HG03039 (cell line): ENCODE measurements at regions not wholly inside any gene's neighbourhood (a gene's known extent, or its start where the extent isn't known, plus 50 kb on each side); places are given as distances from the start of the nearest gene placed in this dataset.

Experiments used
- ATAC-seq: cut with Tn5 transposase; IDR thresholded peaks from one replicate; pipeline ENCODE4 v1.9.1; 2021; ENCODE audit warnings: mild to moderate bottlenecking, moderate library complexity; ENCODE audit not compliant: unreplicated experiment

DNA sequence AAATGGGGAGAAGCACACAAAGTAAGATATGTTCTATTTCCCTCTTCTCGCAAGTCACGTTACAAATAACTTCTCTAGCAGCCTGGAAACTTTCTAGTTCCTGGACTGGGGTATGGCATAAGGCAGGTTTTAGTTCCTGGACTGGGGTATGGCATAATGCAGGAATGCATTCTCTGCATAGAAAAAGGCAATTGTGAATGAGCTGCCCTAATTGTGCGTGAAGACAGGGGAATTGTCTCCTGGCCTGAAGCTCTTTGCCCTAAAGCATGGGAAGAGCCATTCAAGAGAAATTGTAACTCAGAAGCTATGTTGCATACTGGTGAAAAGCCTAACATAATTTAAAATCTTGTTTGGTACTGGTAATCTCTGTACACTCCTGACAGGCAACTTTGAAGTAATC is 54.3 kb upstream of the CBLB start:
- ATAC-seq, result no peak

DNA sequence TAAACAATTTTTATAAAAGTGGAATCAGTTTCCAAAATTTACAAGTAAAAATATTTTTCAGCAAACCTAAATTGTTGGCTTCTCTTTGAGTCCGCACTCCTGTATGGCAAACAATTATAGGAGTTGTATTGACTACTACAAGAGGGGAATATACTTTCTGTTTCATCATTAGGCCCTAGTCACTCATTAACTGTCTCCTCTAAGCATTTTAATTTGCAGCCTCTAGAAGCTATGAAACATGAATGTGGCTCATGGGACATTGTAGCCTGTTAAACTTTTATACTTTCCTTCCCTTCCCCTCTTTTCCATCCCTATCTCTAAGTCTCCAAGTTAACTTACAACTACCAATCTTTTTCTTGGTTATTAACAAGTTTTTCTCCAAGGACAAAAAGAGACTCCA is 58.9 kb upstream of the CBLB start:
- ATAC-seq, result no peak

DNA sequence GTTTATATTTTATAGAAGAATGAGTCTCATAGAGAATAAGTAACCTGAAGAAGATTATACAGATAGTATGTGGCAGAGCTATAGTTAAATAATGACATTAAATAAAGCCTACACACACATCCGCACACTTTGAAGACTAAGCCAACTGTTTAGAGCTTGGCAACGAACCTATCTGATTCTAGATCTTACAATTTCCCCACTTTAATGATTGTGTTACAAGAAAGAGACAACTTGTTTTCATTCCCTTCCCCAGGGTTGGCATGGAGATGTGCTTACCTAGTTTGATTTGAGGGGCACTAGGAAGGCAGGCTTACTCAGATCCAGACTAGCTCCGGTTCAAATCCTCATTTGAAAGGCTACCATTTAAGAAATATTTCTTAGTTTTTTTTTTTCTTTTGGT is 61.9 kb upstream of the CBLB start:
- no peak for ATAC-seq

DNA sequence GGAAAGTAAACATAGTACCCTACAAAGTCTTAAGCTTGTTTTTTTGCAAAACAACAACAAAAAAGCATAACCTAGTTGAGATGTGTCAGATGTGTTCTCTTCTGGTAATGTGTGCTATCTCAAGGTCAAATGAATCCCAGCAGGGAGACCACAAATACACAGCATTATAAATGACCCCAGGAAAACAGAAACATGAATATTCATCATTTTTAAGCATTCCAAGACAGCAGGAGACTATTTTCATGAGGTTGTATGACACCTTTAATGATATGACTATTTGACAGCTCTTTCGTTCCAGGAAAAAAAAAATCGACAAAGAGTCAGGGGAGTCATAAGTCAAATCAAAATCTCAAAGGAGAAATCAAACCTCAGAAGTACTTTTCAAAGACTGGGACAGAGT is 62.7 kb upstream of the CBLB start:
- no peak for ATAC-seq

DNA sequence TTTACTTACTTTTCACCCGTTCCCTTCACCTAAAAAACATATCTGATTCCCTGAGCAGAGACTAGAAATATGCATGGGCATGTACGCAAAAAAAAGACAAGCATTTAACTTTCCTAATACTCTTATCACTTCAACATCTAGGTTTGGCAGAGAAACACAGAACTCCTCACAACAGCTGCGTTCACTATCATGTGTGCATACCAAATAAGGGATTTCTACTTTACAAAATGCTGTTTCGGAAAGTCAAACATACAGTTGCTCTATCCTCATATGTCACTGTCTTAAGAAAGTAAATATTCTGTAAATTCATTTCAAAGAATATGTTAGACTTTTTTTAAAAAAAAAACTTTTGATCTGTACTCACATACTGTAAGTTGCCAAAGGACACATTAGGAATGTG is 65.1 kb upstream of the CBLB start:
- no peak for ATAC-seq

DNA sequence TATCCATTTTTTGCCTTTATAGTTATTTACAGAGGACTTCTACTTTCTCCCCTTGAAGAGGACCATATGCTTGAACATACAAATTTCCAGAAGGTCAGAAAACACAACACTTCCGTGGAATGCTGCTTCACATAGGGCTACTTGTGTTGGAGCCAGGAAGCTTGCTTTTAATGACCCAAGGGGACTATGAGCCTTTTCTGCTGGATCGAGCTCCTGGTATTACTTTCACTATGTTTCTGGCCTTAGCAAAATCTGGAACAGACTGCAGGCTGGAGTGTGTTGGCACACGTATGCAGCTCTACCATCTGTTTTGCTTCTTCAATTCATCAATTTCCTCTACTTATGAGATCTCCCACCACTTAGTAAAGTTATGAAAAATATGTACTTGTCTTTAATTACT is 69.3 kb upstream of the CBLB start:
- ATAC-seq, result no peak

DNA sequence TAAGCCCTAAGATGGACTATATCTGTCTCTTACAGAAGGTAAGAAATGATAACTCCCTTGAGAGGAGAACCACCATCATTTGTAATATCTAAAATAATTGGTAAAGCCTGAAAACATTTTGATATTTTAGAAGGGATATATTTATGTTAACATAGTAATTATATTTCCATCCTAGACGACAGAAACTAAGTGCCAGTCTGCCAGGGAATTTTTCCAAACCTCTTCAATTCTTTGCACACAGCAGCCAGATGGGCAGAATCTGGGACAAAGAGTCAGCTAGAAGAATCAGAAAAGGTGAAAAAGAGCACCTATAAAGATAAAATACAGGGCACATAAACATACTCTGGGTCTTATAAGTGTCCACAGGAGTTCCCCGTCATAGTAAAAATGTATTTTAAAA is 70.0 kb upstream of the CBLB start:
- ATAC-seq, result no peak

DNA sequence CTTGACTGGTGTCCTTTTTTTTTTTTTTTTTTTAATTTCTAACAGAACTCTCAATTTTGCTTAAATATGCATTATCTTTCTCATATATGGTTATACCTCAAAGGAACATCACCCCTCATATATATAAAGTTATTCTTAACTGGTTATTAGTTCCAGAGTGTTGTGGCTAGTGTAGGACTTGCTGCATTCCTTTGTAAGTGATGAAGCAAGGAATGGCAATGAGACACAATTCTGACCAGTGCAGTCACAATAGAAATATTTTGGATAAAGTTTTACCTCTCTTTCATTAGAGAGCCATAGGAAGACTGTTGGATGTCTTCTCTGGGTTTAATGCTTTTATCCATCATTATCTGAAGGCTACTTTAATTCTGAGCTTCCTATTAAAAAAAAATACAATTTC is 75.5 kb upstream of the CBLB start:
- ATAC-seq, result no peak

DNA sequence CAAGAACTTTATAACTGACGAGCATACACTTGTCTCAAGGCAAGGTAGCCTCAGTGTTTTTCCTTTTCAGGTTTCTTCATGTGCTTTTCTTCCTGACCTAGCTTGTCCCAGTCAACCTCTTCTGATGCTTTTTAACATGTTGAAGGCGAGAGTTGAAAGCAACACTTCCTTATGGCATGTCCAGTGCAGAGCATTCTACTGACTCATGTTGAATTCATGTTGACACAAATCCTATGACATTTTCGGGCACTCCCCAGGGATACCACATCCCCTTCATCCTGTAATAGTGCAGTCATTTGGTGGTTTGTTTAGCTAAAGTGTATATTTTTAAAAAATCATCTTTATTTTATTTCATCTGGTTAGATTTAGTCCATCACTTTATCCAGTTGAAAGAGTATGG is 75.9 kb upstream of the CBLB start:
- no peak for ATAC-seq

DNA sequence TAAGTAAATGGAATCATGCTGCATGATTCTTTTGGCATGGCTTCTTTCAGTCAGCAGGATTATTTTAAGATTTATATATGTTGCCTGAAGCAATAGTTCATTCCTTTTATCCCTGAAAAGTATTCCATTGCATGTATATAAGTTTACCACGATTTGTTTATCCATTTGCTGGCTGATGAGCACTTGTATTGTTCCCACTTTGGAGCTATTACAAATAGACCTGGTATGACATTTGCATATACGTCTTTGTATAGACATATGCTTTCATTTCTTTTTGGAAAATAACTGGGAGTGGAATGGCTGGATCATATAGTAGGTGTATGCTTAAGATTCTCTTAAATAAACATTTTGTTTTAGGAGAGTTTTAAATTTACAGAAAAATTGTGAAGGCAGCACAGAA is 79.3 kb upstream of the CBLB start:
- no peak for ATAC-seq

DNA sequence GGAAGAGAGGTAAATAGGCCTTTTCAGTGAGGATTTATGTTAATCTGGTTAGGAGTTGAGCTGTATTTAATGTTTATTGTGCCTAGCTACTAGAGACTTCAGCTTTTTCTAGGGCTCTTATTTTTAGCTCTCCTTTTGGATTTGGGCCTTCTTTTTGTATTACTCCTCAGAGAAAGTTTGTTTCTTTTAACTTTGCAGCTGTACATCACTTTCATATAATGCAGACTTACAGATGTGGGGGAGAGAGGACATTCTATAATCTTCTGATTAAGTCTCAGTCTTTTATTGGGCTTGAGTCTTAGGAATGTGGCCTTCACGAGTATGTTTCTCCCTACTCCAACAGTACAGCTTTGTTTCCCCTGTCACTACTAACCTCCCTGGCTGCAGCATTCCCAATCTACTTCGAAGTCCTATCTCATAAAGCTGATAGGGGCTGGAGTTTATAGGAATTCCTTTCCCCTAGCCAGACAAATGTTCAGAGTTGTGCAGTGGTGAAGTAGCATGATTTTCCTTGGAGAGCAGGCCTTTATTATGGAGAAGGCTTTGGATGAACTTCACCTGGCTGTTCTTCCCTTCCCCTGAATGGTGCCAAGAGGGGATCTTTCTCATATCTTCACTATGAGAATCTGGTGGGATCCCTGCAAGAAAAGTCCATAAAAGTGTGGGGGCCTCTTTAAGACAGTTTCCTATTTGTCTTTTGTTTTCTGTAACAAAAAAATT is 82.2 kb upstream of the CBLB start:
- ATAC-seq, result no peak

DNA sequence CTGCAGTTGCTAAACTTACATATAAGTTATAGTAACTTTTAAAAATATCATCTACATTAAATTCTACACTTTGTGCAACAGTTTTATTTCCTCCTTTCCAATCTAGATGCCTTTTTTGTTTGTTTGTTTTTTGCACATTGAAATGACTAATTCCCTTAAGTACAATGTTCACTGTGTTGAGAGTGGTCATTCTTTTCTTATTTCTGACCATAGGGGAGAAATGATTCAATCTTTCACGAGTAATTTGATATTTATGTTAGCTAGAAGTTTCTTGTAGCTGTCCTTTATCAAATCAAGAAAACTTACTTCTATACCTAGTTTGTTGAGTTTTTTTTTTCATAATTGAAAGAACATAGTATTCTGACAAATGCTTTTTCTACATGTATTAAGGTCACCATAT is 85.0 kb upstream of the CBLB start:
- no peak for ATAC-seq

DNA sequence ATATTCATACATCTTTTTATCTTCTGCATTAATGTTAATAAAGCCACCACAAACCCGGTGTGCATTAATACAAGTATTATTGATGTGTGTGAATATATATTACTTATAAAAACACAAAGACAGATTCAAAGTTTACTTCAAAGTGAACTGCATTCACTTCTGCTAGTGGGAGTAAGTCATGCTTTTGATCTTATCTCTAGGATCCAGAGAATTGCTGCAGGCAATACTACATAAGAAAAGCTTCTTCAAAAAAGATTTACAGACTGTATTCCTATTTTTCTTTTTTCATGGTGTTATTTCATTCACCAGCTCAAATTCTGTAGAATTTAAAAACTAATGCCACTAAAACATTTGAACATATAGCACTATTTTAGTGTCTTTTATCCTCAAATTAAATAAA is 87.5 kb upstream of the CBLB start:
- no peak for ATAC-seq

DNA sequence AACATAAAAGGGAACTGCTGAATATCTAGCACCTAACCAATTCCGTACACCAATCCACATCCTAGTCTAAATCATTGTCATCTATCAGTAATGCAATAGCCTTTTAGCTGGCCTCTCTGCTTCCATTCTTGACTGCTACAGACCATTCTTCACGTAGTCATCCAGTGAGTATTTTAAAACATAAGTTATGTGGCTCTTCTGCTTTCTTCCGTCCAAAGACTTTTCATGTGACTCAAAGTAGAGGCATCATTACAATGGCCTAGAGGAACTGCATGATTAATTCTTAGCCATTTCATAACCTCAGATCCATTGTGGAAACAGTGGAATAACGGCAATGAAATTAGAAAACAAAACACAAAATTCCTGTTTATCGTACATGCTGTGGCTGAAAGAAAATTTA is 88.9 kb upstream of the CBLB start:
- no peak for ATAC-seq

DNA sequence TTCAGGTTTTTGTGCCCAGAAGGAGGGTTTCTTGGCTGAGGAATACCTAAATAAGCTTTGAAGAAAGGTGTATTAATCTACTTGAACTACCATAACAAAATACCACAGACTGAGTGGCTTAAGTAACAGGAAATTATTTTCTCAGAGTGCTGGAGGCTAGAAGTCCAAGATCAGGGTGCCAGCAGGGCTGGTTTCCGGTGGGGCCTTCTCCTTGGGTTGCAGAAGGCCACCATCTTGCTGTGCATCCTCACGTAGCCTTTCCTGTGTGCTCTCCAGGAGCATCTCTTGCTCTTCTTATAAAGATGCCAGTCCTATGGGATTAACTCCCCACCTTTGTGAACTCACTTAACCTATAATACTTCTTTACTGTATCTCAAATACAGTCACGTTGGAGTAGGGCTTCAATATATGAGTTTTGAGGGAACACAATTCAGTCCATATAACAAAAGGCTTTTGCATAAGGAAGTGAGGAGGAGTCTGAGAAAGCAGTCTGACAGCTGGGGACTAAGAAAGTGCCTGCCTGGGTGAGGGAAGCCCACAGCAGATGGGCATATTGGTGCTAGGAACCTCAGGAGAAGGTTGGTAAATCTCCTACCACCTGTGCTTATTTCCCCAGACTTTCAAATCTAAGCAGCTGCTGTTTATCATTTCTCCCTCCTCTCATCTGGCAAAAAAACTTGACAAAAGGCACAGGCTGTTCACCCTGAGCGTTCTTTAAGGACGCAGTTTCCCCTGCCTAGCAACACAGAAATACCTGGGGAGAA is 89.6 kb upstream of the CBLB start:
- ATAC-seq, result no peak

DNA sequence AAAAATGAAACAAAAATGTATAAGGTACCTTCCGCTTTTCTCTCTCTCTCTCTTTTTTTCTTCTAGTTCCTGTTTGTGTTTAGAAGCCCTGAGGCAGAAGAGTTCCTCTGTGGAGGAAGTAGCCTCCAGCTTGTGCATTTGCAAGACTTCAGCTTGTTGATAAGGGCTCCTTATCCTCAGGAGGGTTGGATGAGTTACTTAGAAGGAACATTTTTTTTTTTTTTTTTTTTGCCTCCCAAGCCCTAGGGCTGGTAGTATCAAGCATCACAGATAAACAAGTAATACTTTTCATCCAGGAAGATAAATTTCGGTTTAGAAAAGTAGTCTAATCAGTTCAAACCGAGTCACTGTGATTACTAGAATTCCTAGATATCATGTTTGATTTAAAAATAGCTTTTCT is 91.0 kb upstream of the CBLB start:
- no peak for ATAC-seq

DNA sequence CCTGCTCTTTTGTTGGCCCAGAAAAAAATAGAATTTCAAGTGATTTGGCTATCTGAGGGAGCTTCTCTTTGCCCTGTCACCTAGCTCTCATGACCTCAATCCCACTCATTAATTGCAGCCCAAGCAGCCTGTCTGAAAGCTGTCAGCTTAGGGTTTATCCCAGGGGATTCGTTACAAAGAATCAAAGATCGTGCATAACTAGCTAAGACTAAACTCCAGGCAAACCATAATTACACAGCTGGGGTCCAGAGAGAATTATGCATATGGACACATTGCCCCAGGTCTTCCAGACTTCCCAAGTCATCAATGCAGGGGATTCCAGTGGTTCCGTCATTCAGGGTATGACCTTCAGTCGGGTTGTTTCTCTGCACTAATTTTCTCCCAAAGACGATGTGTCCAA is 91.6 kb upstream of the CBLB start:
- ATAC-seq, result no peak

DNA sequence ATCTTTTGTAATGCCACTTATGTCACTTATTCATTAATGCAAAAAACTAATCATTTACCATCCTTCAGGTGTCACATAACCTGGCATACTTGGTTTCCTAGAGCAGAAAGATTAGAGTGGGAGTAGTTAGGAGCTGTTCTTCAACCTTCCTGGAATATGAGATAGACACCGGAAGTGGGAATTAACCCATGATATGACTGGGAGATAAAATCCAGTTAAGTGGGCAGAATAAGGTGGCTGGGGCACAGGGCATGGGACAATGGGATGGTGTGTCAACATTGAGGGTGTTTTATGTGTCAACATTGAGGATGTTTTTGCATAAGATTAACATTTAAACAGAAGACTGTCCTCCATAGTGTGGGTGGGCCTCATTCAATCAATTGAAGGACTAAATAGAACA is 94.3 kb upstream of the CBLB start:
- ATAC-seq, result no peak

DNA sequence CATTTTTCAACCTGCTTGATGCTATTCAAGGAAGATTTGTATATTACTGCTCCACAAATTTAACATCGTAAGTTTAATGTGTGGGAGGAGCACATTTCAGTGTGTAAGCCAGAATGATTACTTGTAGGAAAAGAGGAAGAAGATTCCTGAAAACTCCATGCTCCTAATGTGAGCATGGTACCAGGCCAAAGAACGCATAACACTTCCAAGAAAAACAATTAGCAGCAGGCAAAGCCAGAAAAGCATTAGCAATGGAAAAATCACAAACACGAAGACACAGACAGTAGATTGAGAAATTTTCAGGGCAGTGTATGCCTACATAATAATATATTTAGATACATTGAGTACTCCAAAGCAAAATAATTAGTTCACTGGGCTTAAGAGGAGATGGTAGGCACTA is 96.6 kb upstream of the CBLB start:
- ATAC-seq, result no peak

DNA sequence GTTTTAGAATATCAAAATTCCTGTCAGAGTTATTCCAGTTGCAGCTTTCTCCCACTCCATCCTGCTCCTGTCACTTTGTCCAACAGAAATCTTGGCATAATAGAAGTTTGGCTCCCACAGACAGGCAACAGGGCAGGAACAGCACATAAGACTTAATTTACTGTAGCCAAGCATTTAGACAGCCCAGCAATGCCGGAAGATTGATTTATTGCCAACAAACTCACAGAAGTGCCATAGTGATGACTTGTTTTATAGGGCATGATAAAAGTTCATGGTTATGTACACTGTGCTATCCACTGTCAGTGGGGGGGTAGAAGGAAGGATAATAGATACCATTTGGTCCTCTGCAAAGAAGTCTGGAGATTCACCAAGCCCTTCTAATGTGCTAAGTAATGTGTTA is 98.3 kb upstream of the CBLB start:
- ATAC-seq, result no peak

DNA sequence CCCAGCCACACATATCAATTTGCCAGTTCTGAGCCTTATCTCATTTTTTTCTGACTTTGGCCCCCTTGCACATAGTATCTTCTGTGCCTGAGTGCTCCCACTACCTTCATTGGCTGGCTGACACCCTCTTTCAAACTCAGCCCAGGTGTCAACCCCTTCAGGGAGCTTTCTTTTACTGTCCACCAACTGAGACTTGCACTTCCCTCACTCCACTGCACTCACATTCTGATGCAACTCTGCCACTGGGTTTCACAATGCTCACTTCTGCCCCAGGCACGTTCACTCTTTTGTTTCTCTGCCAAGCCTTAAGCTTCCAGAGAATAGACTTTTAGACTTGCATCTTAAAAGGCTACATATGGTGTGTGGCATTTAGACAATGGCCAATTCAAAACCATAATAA is 101.5 kb upstream of the CBLB start:
- no peak for ATAC-seq

DNA sequence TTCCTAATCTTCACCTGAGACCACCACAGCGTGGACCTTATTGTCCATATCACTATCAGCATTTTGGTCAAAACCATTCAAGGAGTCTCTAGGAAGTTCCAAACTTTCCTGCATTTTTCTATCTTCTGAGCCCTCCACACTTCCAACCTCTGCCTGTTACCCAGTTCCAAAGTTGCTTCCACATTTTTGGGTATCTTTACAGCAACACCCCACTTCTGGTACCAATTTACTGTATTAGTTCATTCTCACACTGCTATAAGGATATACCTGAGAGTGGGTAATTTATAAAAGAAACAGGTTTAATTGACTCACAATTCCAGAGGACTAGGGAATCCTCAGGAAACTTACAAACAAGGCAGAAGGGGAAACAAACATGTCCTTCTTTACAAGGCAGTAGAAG is 103.3 kb upstream of the CBLB start:
- no peak for ATAC-seq

DNA sequence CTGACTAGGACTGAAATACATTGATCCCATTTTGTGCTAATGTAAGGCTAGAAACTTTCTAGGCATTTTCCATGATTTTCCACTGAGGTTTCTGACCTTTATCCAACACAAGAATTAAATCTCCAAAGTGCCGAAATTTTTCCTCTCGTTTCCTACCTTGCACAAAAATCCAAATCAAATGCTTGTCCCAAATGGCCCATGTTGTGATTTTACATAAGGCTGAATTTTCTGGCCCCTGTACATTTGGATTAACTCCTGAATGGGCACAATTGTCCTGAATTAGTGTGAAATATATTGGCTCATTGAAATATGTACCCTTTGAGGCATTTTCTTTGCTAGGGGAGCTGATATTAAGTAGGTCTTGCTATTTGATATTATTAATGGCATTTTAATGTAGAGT is 105.6 kb upstream of the CBLB start:
- no peak for ATAC-seq
